Neural cell (in vitro differentiated cells): ENCODE measurements at regions not wholly inside any gene's neighbourhood (a gene's known extent, or its start where the extent isn't known, plus 50 kb on each side); places are given as distances from the start of the nearest gene placed in this dataset.

ENCODE experiments used
- H2AFZ ChIP-seq: fragments of 200-600, 300-800 bp; sonication (generic), shearing (Covaris generic); 2 replicates; pipeline ENCODE4 v1.6.0; 2014; ENCODE audit warnings: low read depth, mild to moderate bottlenecking, antibody characterized with exemption, low read length, moderate library complexity
- H3F3A ChIP-seq: fragments of 200-600 bp; shearing (Covaris generic); 2 replicates; pipeline ENCODE4 v1.6.1; 2016; ENCODE audit warnings: mild to moderate bottlenecking, moderate library complexity, mixed read lengths, antibody characterized with exemption, low read length; ENCODE audit not compliant: insufficient read depth, poor library complexity, severe bottlenecking
- H3K27ac ChIP-seq: fragments of 200-600, 300-800 bp; sonication (generic), shearing (Covaris generic); 2 replicates; pipeline ENCODE4 v1.5.1; 2014; ENCODE audit warnings: mild to moderate bottlenecking, low read length, moderate library complexity
- H3K27me3 ChIP-seq: fragments of 300-800, 200-600 bp; sonication (generic), shearing (Covaris generic); 2 replicates; pipeline ENCODE4 v1.6.0; 2014; ENCODE audit warnings: mild to moderate bottlenecking, low read depth, low read length, moderate library complexity; ENCODE audit not compliant: insufficient read depth
- H3K36me3 ChIP-seq: fragments of 300-800, 200-600 bp; sonication (generic), shearing (Covaris generic); 2 replicates; pipeline ENCODE4 v1.5.1; 2014; ENCODE audit warnings: mild to moderate bottlenecking, antibody characterized with exemption, low read length, moderate library complexity; ENCODE audit not compliant: insufficient read depth
- H3K4me2 ChIP-seq: fragments of 300-800, 200-600 bp; sonication (generic), shearing (Covaris generic); 2 replicates; pipeline ENCODE4 v1.6.0; 2014; ENCODE audit warnings: mild to moderate bottlenecking, low read length
- H3K4me3 ChIP-seq: fragments of 300-800, 200-600 bp; sonication (generic), shearing (Covaris generic); 2 replicates; pipeline ENCODE4 v1.5.1; 2014; ENCODE audit warnings: mild to moderate bottlenecking, low read length, moderate library complexity
- H3K79me2 ChIP-seq: fragments of 200-600 bp; shearing (Covaris generic); replicated peaks from 2 replicates; pipeline ENCODE4 v1.6.0; 2014; ENCODE audit warnings: mild to moderate bottlenecking, low read length, moderate library complexity; ENCODE audit not compliant: insufficient read depth
- H3K9ac ChIP-seq: fragments of 300-800, 200-600 bp; sonication (generic), shearing (Covaris generic); 2 replicates; pipeline ENCODE4 v1.6.1; 2016; ENCODE audit warnings: mild to moderate bottlenecking, low read length, mixed read lengths
- H3K9me2 ChIP-seq: fragments of 200-600 bp; shearing (Covaris generic); 2 replicates; pipeline ENCODE4 v1.6.1; 2016; ENCODE audit warnings: mild to moderate bottlenecking, low read length, mixed read lengths; ENCODE audit not compliant: insufficient read depth
- H3K9me3 ChIP-seq: fragments of 200-600, 300-800 bp; sonication (generic), shearing (Covaris generic); 2 replicates; pipeline ENCODE4 v1.6.1; 2016; ENCODE audit warnings: mild to moderate bottlenecking, mixed run types, low read length, moderate library complexity, mixed read lengths
- H4K20me1 ChIP-seq: fragments of 200-600 bp; shearing (Covaris generic); 2 replicates; pipeline ENCODE4 v1.6.1; 2016; ENCODE audit warnings: mild to moderate bottlenecking, mixed run types; ENCODE audit not compliant: insufficient read depth
- EP300 ChIP-seq: fragments of 450-650 bp; conservative IDR thresholded peaks from 2 replicates; pipeline ENCODE4 v1.6.1; 2014; ENCODE audit warnings: antibody characterized with exemption, mild to moderate bottlenecking, moderate library complexity; ENCODE audit not compliant: poor library complexity, severe bottlenecking
- MXI1 ChIP-seq: fragments of 450-650 bp; conservative IDR thresholded peaks from 2 replicates; pipeline ENCODE4 v1.6.1; 2014; ENCODE audit warnings: antibody characterized with exemption, mild to moderate bottlenecking; ENCODE audit not compliant: poor library complexity, severe bottlenecking
- POLR2AphosphoS5 ChIP-seq: IDR thresholded peaks from 2 replicates; pipeline ENCODE4 v1.6.1; 2012
- SMC3 ChIP-seq: fragments of 450-650 bp; conservative IDR thresholded peaks from 2 replicates; pipeline ENCODE4 v1.6.1; 2014; ENCODE audit warnings: antibody characterized with exemption, mild to moderate bottlenecking, moderate library complexity; ENCODE audit not compliant: poor library complexity
- TAF1 ChIP-seq: IDR thresholded peaks from 2 replicates; pipeline ENCODE4 v1.6.1; 2012; ENCODE audit warnings: low read depth
- TF ChIP-seq, protein P1 (sequence below): IDR thresholded peaks from 2 replicates; pipeline ENCODE4 v1.6.1; 2012; ENCODE audit warnings: borderline replicate concordance
- TF ChIP-seq, protein P2 (sequence below): fragments of 450-650 bp; IDR thresholded peaks from 2 replicates; pipeline ENCODE4 v1.5.1; 2014; ENCODE audit warnings: antibody characterized with exemption, mild to moderate bottlenecking, moderate library complexity; ENCODE audit not compliant: poor library complexity, severe bottlenecking

DNA sequence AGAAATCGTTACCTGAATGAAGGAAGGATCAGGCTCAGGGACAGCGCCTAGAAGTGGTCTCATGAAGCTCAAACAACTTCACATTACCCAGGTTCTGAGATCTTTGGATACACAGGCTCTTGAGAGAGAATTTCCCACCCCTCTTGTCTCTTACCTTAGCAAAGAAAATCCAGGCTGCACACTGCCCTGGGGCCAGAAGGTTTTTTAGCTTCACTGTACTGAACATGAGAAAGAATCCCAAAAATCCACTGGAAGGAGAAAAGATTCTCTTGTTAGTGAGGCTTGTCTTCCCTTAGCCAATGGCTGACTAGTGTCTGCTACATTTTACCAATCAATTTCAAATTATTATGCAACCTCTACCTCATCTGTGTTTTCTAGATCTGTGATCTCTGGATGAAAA, 101.0 kb upstream of the RIOK3 start:
- Histone ChIP-seq H3K4me2 (no peak overlapping the region), H3K9me3 (no peaks in the 10 kb centered on the region), H4K20me1 (no peaks in the 10 kb centered on the region), H2AFZ (no peak overlapping the region), H3K4me3 (no peak overlapping the region), H3F3A (no peaks in the 10 kb centered on the region), H3K27ac (no peak overlapping the region), H3K9me2 (no peaks in the 10 kb centered on the region), H3K79me2 (no peaks in the 10 kb centered on the region), H3K27me3 (no peaks in the 10 kb centered on the region), H3K36me3 (no peaks in the 10 kb centered on the region), H3K9ac (no peak overlapping the region)
- TF ChIP-seq, protein P1, sequence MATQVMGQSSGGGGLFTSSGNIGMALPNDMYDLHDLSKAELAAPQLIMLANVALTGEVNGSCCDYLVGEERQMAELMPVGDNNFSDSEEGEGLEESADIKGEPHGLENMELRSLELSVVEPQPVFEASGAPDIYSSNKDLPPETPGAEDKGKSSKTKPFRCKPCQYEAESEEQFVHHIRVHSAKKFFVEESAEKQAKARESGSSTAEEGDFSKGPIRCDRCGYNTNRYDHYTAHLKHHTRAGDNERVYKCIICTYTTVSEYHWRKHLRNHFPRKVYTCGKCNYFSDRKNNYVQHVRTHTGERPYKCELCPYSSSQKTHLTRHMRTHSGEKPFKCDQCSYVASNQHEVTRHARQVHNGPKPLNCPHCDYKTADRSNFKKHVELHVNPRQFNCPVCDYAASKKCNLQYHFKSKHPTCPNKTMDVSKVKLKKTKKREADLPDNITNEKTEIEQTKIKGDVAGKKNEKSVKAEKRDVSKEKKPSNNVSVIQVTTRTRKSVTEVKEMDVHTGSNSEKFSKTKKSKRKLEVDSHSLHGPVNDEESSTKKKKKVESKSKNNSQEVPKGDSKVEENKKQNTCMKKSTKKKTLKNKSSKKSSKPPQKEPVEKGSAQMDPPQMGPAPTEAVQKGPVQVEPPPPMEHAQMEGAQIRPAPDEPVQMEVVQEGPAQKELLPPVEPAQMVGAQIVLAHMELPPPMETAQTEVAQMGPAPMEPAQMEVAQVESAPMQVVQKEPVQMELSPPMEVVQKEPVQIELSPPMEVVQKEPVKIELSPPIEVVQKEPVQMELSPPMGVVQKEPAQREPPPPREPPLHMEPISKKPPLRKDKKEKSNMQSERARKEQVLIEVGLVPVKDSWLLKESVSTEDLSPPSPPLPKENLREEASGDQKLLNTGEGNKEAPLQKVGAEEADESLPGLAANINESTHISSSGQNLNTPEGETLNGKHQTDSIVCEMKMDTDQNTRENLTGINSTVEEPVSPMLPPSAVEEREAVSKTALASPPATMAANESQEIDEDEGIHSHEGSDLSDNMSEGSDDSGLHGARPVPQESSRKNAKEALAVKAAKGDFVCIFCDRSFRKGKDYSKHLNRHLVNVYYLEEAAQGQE = no peak

DNA sequence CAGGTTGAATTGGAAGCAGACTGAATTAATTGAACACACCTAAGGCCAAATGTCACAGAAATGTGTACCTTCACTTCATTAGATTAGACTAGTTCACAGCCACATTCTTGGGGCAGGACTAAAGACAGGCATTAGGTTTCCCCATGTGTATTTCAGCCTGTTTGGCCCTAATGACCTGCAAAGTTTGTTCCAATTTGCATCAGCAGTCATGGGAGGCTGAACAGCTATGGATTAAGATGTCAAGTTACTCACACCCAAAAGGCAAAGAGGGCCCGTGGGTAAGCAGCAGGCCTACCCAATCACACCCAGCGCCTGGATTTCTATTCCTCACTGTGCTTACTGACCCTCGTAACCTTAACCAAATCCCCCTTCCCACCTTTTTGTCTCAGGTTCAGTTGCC, 99.6 kb upstream of the RIOK3 start:
- TF ChIP-seq, protein P2, sequence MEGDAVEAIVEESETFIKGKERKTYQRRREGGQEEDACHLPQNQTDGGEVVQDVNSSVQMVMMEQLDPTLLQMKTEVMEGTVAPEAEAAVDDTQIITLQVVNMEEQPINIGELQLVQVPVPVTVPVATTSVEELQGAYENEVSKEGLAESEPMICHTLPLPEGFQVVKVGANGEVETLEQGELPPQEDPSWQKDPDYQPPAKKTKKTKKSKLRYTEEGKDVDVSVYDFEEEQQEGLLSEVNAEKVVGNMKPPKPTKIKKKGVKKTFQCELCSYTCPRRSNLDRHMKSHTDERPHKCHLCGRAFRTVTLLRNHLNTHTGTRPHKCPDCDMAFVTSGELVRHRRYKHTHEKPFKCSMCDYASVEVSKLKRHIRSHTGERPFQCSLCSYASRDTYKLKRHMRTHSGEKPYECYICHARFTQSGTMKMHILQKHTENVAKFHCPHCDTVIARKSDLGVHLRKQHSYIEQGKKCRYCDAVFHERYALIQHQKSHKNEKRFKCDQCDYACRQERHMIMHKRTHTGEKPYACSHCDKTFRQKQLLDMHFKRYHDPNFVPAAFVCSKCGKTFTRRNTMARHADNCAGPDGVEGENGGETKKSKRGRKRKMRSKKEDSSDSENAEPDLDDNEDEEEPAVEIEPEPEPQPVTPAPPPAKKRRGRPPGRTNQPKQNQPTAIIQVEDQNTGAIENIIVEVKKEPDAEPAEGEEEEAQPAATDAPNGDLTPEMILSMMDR = no peak
- no peak for TF ChIP-seq EP300
- no peak for TF ChIP-seq SMC3
- TF ChIP-seq MXI1 = no peak
- no peak for TF ChIP-seq TAF1
- no peak for TF ChIP-seq POLR2AphosphoS5
- TF ChIP-seq, protein P1 = no peak
- H3K9me3 ChIP-seq = no peaks in the 10 kb centered on the region
- H3K4me2 ChIP-seq = no peak overlapping the region

More for the DNA sequence above, 99.6 kb upstream of the RIOK3 start:
- no peak overlapping the region for H3K27ac ChIP-seq
- no peak overlapping the region for H2AFZ ChIP-seq
- no peaks in the 10 kb centered on the region for H3K36me3 ChIP-seq
- H3K9ac ChIP-seq = no peak overlapping the region
- H4K20me1 ChIP-seq = no peaks in the 10 kb centered on the region
- H3K79me2 ChIP-seq = no peaks in the 10 kb centered on the region
- no peaks in the 10 kb centered on the region for H3K27me3 ChIP-seq
- H3K4me3 ChIP-seq = no peak overlapping the region
- H3F3A ChIP-seq = no peaks in the 10 kb centered on the region
- H3K9me2 ChIP-seq = no peaks in the 10 kb centered on the region
